ENCODE measurements at regions not wholly inside any gene's neighbourhood (a gene's known extent, or its start where the extent isn't known, plus 50 kb on each side); places are given as distances from the start of the nearest gene placed in this dataset.

GRCh38 chr20:56689318-56689717 lies 60.2 kb downstream of the TFAP2C start:
- TF ChIP-seq MAX (IDR thresholded peaks at IDR 0.05) (no peak), YY1 (IDR thresholded peaks at IDR 0.05; ENCODE audit: low read depth) (no peak), REST (IDR thresholded peaks at IDR 0.05; ENCODE audit: low read depth) (no peak), EGR1 (IDR thresholded peaks at IDR 0.05) (no peak), TAF1 (IDR thresholded peaks at IDR 0.05; ENCODE audit: low read depth) (no peak), CEBPB (IDR thresholded peaks at IDR 0.05) (no peak), TCF12 (IDR thresholded peaks at IDR 0.05; ENCODE audit: low read depth) (no peak), CREB1 (IDR thresholded peaks at IDR 0.05; ENCODE audit: low read depth) (no peak), ZBTB7A (IDR thresholded peaks at IDR 0.05; ENCODE audit: low read depth) (no peak), EP300 (IDR thresholded peaks at IDR 0.05; ENCODE audit: borderline replicate concordance) (no peak), RAD21 (IDR thresholded peaks at IDR 0.05; ENCODE audit: low read depth) (no peak), NFIC (IDR thresholded peaks at IDR 0.05) (no peak), FOXM1 (IDR thresholded peaks at IDR 0.05; ENCODE audit: borderline replicate concordance, low read depth) (no peak), TEAD4 (IDR thresholded peaks at IDR 0.05) (no peak), USF1 (IDR thresholded peaks at IDR 0.05) (no peak)

- TF ChIP-seq CEBPB (IDR thresholded peaks at IDR 0.05) (no peak), REST (IDR thresholded peaks at IDR 0.05; ENCODE audit: low read depth) (no peak), EP300 (IDR thresholded peaks at IDR 0.05; ENCODE audit: borderline replicate concordance) (no peak), YY1 (IDR thresholded peaks at IDR 0.05; ENCODE audit: low read depth) (no peak), RAD21 (IDR thresholded peaks at IDR 0.05; ENCODE audit: low read depth) (no peak), EGR1 (IDR thresholded peaks at IDR 0.05) (no peak), TAF1 (IDR thresholded peaks at IDR 0.05; ENCODE audit: low read depth) (no peak), MAX (IDR thresholded peaks at IDR 0.05) (no peak), FOXM1 (IDR thresholded peaks at IDR 0.05; ENCODE audit: borderline replicate concordance, low read depth) (no peak)
Measured at GRCh38 chr20:56689852-56690485, 60.9 kb downstream of the TFAP2C start.

GRCh38 chr20:56690531-56691175 lies 61.5 kb downstream of the TFAP2C start:
- TF ChIP-seq YY1 (IDR thresholded peaks at IDR 0.05; ENCODE audit: low read depth), result no peak
- no peak for TF ChIP-seq REST (IDR thresholded peaks at IDR 0.05; ENCODE audit: low read depth)
- no peak for TF ChIP-seq CEBPB (IDR thresholded peaks at IDR 0.05)
- no peak for TF ChIP-seq TAF1 (IDR thresholded peaks at IDR 0.05; ENCODE audit: low read depth)
- no peak for TF ChIP-seq USF1 (IDR thresholded peaks at IDR 0.05)

GRCh38 chr20:56691325-56691998 lies 62.4 kb downstream of the TFAP2C start:
- TF ChIP-seq TEAD4 (IDR thresholded peaks at IDR 0.05) (no peak), ZBTB7A (IDR thresholded peaks at IDR 0.05; ENCODE audit: low read depth) (no peak), TAF1 (IDR thresholded peaks at IDR 0.05; ENCODE audit: low read depth) (no peak), CEBPB (IDR thresholded peaks at IDR 0.05) (no peak), RAD21 (IDR thresholded peaks at IDR 0.05; ENCODE audit: low read depth) (no peak), USF1 (IDR thresholded peaks at IDR 0.05) (no peak), EGR1 (IDR thresholded peaks at IDR 0.05) (no peak), YY1 (IDR thresholded peaks at IDR 0.05; ENCODE audit: low read depth) (no peak)

All from Ishikawa (cell line).